GM21529 (cell line): ENCODE measurements at regions not wholly inside any gene's neighbourhood (a gene's known extent, or its start where the extent isn't known, plus 50 kb on each side); places are given as distances from the start of the nearest gene placed in this dataset.

Experiments
- ATAC-seq: cut with Tn5 transposase; IDR thresholded peaks from one replicate; pipeline ENCODE4 v1.9.1; 2021; ENCODE audit not compliant: unreplicated experiment

DNA sequence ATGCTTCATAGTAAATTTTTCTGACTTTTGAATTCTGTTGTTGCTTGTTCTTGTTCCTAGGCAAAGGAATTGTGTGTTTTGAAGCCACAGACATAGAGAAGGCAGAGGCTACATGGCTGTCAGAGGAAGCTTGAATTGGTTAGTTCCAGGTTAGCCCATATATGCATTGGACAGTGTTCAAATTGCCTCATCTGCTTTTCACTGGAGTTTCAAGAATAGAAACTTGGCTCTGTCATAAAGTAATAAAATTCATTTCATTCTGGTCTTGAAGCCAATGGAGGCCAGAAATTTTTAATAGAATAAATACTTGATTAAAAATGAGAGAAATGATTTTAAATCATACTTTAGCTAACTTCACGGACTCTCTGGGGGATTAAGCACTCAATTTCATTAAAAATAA, 178.0 kb downstream of the YIPF5 start:
- no peak for ATAC-seq

DNA sequence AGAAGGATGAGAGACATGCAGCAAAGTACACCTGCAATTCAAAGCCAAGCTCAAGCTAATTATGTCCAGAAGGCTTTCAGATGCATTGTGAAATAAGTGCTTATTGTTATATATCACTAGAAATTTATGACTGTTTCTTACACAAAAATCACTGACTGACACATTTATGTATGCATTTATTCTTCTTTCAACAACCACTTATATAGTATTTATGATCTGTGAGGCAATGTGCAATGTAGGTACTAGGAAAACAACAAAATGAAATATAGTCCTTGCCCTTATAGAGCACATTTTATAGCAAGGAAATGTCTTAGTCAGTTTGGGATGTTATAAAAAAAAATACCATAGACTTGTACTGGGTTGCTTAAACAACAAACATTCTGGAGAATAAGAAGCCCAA, 167.6 kb downstream of the YIPF5 start:
- no peak for ATAC-seq

DNA sequence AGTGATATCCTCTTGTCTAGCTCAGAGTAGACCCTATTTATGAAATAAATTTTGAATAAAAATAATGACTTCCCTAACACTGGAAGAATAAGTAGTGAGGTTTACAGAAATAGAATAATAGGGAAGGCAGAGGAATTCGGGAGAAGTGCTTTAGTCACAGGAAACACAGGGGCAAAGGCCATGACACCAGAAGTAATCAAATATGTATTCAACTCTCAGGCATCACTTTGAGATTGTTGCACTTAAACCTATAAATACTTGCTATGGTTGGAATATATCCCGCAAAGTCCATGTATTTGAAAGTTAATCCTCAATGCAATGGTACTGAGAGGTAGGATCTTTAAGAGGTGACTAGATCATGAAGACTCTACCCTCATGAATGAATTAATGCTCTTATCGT, 166.8 kb downstream of the YIPF5 start:
- no peak for ATAC-seq

DNA sequence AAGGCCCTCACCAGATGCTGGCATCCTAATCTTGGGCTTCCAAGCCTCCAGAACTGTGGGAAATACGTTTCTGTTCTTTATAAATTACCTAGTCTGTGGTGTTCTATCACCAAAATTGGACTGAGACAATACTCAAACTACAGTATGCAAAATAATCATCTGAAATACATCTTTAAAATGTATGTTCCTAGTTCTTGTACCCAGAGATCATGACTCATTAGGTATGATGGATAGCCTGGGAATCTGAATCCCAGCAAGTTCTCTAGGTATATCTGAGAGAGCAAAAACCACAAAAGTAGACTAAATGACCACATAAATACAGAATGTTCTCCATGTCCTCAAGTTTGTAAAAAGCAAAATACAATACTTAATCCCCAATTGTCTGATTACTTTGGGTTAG, 166.3 kb downstream of the YIPF5 start:
- no peak for ATAC-seq

DNA sequence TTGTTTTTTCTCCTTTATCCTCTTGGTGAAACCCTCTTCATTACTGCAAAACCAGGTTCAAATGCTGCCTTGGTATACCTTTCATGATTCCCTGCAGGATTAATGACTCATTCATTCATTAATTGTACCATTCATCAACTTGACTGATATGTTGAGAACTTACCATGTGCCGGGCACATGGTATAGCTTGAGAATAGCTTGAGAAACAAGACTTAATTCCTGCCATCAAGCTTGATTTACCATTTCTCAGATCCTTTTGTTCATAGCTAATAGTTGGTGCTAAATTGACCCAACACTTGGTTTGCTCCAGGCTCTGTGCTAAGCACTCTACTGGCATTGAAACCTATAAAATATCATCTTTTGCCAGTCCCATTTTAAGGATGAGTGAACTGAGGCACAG, 165.7 kb downstream of the YIPF5 start:
- ATAC-seq, result no peak

DNA sequence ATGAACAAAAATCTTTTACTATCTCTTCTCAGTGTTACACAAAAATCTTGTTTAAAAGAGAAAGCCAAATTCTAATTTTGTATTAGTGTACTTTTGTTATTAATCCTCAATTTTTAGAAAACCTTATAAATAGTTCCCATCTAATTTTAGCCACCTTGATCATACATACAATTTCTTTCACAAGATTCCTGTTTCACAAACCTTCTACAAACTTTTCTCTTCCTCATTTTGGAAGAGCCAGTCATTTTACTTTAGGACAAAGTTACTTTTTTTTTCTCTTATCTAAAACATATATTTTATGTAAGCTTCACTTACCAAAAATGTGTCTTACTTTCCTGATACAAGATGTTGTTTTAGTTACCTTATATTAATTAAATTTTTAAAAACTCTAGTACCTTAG, 161.3 kb downstream of the YIPF5 start:
- ATAC-seq, result no peak

DNA sequence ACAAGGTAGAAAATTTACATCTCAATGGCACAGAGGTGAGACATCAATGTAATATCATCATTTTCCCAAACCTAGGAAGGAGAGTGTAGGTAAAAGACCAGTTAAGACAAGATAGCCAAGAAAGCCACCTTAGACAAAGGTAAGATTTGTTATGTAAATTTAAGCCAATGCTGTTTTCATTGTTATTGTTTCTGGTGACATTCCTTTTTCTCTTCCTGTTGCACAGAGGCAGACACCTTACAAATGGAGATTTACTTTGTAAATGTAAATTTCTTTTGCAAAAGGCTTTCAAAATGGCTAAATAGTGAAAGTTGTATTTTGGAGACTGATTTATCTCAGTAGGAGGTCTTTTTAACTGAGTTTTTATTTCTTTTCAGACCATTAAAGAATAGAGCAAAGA, 159.1 kb downstream of the YIPF5 start:
- ATAC-seq, result no peak

DNA sequence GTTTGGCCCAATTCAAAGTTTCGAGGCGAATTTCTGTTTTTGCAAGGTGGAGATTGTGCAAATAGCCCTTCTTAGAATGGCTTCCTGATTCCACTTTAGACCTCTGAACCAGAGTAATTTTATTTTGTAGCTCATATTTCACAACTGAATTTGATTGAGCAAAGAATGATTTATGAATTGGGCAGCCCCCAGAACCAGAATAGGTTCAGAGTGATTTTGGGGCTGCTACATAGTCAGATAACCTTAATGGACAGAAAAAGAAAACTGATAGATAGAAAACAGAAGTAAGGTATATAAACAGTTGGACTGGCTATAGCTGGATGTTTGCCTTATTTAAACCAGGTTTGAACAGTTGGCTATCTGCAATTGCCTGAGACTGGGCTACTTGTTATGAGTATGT, 156.6 kb downstream of the YIPF5 start:
- ATAC-seq, result no peak

DNA sequence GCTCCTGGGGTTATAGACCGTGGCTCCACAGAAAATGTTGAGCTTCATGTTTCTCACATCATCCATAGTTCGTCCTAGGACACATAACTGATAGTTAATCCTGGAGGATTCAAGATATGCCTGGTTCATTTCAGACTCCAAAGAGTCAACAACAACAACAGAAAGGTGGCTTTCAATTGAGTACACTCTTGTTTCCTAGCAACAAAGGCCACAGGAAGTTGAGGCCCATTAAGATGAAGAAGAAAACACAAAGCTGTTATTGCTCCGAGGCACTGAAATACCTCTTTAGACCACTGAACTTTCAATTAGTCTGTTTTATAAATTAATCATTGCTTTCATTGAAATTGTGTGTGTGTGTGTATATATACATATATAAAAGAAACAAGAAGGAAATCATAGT, 154.5 kb downstream of the YIPF5 start:
- no peak for ATAC-seq

DNA sequence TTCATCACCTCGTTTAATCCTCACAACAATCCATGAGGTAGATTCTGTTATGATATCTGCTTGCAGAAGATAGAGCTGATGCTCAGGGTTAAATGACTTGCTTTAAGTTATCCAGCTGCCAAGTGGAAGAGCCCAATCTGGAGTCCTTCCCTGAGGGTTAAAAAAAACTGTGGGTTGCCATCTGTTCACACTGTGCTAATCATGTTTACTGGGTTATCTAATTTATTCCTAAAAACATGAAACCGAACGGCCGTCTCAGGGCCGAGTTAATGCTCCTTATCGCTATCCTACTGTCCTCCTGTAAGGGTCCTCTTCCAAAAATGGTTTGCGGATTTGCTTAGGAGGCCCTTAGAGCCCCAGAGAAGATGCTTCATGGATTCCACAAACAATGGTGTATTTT, 153.3 kb downstream of the YIPF5 start:
- no peak for ATAC-seq

DNA sequence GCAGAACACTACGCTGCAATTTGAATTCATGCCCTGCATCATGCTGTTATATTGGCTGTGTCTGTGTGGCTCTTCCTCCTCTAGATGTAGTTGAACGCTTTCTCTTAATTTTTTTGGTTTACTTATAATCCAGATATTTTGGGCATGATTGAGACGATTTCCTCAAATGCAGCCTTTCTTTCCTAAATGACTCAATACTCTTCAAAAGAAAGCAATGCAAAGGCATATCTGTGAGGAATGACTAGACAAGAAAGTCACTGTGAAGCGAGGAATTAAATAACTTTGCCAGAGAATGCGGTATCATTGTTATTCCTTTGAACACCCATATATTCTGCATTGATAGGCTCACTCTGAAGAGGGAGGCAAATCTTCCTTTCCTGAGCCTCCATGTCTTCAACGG, 152.8 kb downstream of the YIPF5 start:
- ATAC-seq, result no peak

DNA sequence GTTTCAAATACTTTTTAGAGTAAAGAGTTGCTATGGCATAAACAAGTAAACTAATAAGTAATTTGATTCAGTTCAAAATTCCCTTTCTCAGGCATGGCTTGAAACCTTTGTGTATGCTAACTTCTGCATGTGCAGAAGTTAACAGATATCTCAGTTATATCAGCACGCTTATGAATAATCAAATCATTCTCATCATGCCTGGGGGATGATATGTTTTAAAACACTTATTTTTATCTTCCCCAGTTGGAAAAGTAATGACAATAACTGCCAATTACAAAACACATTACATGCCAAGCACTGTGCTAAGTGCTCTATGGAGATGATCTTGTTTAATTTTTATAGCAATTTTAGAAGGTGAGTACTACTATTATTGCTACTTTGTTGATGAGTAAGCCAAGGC, 146.4 kb downstream of the YIPF5 start:
- no peak for ATAC-seq

DNA sequence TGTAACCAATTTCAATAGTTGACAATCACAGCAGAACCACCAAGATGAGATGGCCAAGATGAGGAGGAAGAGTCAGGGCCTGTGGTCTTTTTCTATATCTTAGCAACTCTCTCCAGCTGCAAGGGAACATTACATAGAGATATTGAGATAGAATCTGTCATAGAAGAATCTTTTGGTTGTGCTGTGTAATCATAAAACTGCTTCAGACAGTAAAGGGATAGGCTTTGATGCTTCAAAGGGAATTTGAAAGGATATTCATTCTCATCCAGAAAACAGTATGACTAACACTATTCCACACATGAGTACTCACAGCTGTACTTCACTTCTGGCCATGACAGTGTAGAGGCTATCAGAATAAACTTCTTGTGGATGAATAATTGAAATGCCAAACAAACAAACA, 145.9 kb downstream of the YIPF5 start:
- no peak for ATAC-seq

DNA sequence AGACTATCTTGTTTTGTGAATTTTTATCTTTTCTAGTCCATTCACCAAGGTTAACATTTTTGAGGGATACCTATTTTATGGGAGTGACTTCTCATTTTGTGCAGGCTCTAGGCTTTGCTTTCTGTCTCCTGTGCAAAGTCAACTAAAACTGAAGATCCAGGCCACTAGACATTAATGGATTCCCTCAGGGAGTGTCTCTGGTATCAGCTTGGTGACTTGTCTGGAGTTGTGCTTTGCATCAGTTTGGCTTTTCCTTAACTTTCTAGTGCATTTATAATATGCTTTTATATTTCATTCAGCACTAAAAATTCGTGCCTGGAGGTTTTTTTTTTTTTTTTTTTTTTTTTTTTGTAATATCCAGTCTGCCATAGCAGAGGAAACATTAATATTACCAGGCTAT, 144.2 kb downstream of the YIPF5 start:
- no peak for ATAC-seq

DNA sequence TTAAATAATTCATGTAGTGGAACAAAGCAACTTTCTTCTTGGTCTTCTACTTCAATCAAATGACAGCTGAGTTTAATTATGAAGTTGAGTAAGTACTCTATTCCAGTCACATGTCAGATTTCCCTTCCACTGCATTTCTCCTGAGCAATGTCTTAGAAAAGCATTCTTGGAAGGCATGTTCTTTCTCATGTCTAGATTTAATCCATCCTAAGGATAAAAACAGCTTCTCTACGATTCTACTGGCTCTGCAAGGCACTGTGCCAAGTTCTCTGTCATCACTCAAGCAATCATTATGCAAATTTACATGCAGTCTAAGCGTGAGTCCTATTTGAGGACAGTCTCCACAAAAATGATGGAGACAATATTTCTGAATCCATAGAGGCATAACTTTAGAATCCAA, 142.4 kb downstream of the YIPF5 start:
- ATAC-seq, result no peak

DNA sequence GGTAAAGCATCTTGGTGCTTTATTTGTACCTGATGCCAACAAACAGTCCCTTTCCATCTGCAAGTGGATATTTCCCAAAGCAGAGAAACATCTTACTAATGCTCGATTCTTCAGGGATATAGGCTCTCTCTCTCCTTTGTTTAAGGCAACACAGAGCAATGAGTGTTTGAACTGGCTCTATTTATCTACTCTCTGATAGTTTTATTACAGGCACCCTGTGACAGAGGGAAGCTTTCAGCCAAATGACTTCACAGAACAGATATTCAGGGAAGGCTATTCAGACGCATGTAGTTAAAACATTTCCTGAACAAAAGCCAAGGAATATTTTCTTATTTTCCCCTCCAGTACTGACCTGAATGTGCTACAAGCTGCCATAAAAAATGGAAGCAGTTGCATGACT, 141.8 kb downstream of the YIPF5 start:
- ATAC-seq, result no peak

DNA sequence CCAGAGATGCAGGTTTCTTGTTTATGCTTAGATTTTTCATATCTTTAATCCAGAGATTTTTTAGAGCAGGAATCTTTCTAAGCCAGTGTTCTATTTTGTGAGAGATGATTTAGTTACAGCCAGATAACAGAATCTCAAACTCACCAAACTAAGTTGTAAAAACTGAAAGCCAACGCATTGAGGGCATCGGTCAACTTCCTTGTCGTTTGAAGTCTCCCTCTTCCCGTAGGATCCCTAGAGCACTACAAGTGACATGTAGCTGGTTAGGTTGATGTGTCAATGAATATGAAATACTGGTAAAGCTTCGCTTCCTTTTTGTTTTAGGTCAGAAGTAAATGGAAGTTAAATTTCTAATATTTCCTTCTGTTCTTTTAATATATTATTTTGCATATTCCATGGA, 139.6 kb downstream of the YIPF5 start:
- no peak for ATAC-seq

DNA sequence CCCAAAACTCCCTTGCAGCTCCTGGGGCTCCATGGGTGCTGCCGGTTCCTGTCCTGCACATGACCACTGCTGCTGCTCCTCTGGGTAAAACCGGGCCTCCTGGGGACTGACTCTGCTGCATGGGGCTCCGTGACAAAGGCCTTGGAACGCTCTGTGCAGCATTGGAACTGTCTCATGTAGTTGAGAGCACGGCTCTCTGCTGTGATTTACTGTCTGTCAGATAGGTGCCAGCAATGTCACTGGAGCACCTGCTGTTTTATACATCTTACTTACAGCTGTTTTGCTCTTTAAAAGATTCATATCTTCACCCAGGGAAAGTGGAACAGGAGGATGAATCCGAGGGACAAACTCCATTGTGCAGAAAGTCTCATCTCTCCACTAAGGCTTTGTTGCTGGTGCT, 138.1 kb downstream of the YIPF5 start:
- ATAC-seq, result no peak

DNA sequence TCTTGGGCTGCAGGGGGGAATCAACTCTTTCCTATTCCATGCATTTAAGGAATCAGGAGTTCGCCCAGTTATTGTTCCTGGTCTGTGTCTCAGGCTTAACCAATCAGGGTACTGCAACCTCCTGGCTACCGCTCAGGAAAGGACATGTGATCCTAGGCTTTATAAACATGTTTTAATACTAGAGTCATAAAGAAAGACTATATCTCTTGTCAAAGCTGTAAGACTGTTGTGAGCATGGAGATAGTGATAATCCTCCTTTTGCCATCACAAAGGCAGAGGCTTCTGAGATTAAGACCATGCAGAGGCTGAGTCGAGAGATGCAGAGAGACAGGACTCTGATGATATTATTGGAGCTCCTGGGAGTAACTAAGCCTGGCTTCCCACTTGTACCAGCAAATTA, 137.0 kb downstream of the YIPF5 start:
- no peak for ATAC-seq

DNA sequence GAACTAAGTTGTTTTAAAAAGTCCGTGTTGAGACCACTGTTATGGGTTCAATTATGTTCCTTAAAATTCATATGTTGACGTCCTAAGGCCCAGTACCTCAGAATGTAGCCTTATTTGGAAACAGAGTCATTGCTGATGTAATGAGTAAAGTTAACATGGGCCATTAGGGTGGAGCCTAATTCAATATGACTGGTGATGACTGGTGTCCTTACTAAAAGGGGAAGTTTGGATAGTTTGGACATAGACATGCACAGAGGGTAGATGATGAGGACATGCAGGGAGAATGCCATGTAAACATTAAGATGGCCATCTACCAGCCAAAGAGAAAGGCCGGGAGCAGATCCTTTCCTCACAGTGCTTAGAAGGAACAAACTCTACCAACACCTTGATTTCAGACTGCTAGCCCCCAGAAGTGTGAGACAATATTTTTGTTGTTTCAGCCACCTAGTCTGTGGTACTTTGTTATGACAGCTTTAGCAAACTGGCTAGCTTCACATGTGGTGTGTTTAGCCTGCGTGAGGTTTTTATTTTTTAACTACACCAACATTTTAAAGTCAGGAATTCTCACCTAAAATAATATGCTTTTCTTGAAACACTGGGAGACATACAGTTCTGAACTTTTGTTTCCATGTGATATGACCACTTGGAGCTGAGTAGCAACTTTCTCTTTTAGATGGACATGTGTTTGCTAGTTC, 135.3 kb downstream of the YIPF5 start:
- no peak for ATAC-seq

DNA sequence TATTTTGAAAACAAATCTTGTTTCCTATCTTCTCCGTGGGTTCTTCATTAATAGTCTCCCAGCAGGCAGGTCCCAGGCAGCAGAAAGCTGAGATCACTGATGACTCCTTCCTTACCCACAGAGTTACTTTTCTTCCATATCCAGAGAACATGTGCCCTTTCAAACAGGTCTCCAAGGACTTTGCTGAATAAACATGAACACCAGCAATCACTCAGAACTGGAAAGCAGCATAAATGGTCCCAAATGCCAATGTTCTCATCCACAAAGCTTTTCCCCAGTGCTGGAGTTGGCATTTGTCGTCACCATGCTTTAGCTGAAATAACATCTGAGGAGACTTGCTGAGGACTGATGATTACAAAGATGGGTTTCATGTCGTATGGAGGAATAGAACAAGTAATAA, 134.0 kb downstream of the YIPF5 start:
- no peak for ATAC-seq

DNA sequence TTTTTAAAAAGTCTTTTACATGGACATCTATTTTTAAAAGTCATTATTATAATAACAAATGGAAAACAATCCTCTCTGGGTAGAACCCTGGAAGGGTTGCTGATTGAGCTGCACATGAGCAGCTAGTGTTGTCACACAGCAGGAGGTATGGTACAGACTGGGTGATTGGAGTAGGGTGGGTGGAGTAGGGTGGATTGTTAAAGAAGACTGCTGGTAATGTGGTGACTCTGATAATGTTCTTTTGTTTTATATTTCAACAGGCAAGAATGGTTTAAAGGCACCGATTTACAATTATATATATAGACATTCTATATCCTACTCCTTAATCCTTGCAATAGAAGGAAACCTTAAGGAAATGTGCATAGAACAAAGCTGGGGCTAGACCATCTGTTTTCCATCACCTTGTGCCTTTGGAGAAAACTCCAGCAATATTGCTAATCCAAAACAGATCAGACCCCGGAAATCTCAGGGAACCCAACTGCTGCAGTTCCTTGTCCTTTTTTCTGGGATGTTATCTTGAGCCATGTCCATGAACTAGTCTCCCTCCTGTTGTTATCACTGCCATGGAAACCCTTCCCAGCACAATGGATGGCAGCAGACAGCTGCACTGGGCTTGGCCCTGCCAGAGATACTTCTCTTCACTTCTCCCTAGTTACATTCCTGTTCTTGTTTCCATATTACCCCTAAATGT, 129.7 kb downstream of the YIPF5 start:
- no peak for ATAC-seq

DNA sequence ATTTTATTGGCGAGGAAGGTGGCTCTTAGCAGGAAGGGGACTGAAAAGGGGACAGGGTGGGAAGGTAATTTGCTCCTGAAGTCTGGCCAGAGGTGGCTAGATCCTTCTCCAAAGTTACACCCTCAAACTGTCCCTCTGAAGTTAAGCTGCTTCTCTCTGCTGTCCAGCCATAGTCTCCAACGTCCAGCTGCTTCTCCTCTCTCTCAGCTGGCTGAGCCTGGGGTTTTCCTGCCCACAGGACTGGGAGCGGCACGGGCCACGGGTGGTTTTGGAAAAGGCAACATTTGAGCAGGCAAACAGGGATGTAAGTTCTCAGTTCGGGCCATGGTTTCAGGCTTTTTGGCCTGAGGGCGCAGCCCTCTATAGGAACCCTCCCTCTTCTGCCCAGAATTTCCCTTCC, 128.3 kb downstream of the YIPF5 start:
- no peak for ATAC-seq
